GM12874 (cell line): ENCODE measurements at regions not wholly inside any gene's neighbourhood (a gene's known extent, or its start where the extent isn't known, plus 50 kb on each side); places are given as distances from the start of the nearest gene placed in this dataset.

Source experiments
- TF ChIP-seq, protein P1 (sequence below): IDR thresholded peaks from 2 replicates; pipeline ENCODE4 v1.5.1; 2011; ENCODE audit warnings: low read depth, mild to moderate bottlenecking, control low read depth, low read length, moderate library complexity; ENCODE audit not compliant: insufficient read depth

DNA sequence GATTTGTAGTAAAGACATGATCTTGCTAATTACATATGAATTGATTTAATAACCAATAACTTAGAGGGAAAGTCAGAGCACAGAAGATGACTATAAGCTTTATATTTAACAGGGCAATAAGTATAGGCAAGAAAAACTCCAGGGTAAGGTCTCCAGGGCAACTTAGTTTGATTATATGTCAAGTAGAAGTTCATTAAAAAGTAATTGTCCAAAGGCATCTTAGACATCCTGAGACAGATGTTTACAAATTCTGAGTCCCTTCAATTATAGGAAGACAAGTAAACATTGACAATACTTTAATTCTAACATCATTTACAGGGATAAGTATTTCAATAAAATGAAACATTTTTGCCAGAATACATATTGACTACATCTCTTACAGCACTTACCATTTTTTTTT lies 416.0 kb downstream of the RAP2B start:
- TF ChIP-seq, protein P1, sequence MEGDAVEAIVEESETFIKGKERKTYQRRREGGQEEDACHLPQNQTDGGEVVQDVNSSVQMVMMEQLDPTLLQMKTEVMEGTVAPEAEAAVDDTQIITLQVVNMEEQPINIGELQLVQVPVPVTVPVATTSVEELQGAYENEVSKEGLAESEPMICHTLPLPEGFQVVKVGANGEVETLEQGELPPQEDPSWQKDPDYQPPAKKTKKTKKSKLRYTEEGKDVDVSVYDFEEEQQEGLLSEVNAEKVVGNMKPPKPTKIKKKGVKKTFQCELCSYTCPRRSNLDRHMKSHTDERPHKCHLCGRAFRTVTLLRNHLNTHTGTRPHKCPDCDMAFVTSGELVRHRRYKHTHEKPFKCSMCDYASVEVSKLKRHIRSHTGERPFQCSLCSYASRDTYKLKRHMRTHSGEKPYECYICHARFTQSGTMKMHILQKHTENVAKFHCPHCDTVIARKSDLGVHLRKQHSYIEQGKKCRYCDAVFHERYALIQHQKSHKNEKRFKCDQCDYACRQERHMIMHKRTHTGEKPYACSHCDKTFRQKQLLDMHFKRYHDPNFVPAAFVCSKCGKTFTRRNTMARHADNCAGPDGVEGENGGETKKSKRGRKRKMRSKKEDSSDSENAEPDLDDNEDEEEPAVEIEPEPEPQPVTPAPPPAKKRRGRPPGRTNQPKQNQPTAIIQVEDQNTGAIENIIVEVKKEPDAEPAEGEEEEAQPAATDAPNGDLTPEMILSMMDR, result no peak

DNA sequence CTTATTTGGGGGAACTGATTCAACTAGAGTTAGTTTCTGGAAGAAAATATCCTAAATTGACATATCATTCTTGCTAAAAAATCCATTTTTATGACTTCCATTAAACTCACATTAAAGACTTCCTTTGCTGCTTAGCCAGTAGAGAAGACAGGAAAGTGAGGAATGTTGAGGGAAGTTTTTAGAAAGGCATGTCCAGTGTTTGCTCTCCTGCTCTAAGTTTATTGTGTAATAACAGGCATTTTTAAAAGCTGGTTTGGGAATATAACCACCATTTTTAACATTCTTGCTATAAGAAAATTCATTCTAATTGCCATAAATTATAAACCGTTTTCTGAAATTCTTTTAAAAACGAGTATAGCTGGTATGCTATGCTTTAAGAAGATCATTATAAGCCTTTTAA lies 428.0 kb downstream of the RAP2B start:
- TF ChIP-seq, protein P1, result no peak

DNA sequence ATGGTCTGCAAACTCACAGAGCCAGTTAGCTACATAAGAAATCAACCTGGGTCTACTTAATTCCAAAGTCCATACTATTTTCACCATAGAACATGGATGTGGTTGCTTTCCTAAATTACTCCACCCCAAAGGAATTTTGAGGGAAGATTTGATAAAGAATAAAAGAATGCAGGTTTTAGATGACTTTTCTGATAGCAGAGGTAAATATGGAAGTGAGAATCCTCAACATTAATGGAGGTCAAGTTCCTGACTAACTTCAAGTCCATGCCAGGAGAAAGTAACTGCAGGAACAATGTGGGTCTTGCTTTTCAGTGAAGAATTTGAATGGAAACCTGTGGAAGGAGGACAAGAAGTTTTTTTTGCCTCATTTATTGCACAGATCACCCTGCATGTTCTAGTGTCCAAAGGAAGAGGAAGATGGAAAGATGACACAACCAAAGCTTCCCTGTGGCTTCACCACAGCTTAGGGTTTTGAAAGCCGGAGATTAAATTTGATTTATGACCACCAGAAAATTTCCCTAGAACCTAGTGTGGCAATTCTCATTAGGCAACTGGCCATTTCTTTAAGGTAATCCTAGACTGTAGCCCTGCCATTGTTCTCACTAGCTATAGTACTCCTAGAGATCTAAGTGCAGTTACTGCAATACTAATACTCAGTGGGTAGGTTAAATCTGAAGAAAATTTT lies 429.7 kb downstream of the RAP2B start:
- TF ChIP-seq, protein P1, result no peak

DNA sequence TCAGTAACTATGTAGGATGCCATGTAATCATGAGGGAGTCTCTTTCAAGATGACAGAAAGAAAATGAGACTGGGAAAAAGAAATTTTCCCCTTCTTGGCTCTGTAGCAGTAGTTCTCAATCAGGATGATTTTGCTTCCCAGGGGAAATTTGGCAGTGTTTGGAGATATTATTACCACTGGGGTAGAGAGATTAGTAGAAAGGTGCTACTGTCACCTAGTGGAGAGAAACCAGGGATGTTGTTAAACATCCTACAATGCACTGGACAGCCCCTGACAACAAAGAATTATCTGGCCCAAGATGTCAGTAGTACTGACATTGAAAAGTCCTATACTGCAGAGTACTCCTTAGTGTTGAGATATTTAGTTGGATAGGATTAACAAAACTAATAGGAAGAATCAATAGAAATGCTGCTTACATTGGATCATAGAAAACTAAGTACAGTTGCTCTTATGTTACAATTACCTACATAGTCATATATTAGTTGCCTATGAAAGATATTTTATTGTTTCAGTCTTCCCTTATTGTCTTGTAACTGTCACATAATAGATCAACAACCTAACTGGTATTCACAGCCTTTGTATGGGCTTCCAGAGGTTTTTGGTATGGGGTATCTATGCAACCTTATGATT lies 433.3 kb downstream of the RAP2B start:
- TF ChIP-seq, protein P1, result peak; percentile 58

DNA sequence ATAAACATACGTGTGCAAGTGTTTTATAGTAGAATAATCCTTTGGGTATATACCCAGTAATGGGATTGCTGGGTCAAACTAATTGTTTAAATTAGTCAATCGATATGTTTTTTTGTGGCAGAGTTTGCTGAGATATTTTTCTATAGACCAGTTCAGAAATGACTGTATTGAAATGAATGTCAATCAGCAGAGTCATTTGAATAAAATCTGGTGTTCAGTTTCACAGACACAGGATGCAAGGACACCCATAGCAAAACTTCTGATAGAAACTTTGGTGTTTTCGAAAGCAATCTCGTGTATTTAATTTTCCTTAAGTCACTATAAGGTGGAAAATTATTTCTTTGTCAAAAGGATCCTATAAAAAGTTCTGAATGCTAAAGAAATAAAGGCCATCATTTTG lies 434.4 kb downstream of the RAP2B start:
- TF ChIP-seq, protein P1, result no peak

DNA sequence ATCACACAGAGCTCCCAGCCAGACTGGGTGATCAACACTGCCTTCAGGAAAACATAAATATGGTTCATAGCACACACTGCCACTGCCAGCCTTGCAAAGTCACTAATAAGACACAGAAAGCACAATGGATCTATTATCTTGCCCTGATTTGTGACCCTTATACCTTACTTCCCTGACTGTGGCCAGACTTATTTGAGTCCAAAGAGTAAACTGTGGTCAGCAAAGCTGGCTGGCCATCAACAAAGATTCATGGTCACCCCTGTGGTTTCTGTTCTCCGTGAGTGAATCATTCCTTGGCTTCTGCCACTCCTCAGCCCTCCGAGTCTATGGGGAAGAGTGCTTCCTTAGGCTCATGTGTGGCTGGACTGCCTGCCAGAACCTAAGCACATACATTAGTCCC lies 437.7 kb downstream of the RAP2B start:
- TF ChIP-seq, protein P1, result no peak

DNA sequence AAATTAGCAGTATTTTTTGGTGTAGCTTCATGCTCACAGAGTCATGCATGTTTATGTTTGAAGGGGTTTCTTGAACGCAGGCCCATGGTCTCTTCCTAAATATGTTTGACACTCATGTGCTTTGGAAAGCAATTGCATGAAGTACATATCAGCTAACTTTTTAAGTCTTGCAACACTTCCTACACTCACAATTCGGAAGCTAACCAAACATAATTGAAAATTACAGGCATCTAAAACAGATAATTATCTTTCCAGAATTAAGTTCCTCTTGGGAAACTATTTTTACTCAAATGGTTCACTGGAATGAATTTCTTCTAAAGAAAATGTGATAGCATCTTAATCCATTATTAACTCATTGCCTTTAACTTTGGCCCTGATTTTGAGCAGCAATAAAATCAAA lies 438.9 kb downstream of the RAP2B start:
- TF ChIP-seq, protein P1, result no peak
